Activated CD8-positive, alpha-beta T cell treated with anti-CD3 and anti-CD28 coated beads for 36 hours (primary cell): ENCODE measurements at regions not wholly inside any gene's neighbourhood (a gene's known extent, or its start where the extent isn't known, plus 50 kb on each side); places are given as distances from the start of the nearest gene placed in this dataset.

Source experiments
- ATAC-seq: fragments of 200-7000 bp; cut with Tn5 transposase; one replicate; pipeline ENCODE4 v1.10.0; 2021; ENCODE audit warnings: mild to moderate bottlenecking, moderate library complexity
- CTCF ChIA-PET: fragments of 350-600 bp; sonication (Branson Sonifier 250); formaldehyde crosslinking; loops from one replicate; lab custom pipeline; 2021; ENCODE audit warnings: antibody characterized with exemption; lab: Charles Lee
- POLR2A ChIA-PET: fragments of 350-600 bp; sonication (Branson Sonifier 250); formaldehyde crosslinking; loops from one replicate; lab custom pipeline; 2021; ENCODE audit warnings: antibody characterized with exemption; lab: Charles Lee
- DNase-seq: peaks from one replicate; pipeline ENCODE4 v3.0.0-alpha.2; 2020
- H3K27ac Mint-ChIP-seq: one replicate; pipeline ENCODE4 v1.8.0; 2021; ENCODE audit warnings: mild to moderate bottlenecking, mixed read lengths
- H3K27me3 Mint-ChIP-seq: one replicate; pipeline ENCODE4 v1.8.0; 2021; ENCODE audit warnings: mixed read lengths
- H3K36me3 Mint-ChIP-seq: one replicate; pipeline ENCODE4 v1.8.0; 2021; ENCODE audit warnings: low read depth, mixed read lengths
- H3K4me1 Mint-ChIP-seq: one replicate; pipeline ENCODE4 v1.8.0; 2021; ENCODE audit warnings: low read depth, mixed read lengths
- H3K4me3 Mint-ChIP-seq: one replicate; pipeline ENCODE4 v1.8.0; 2021; ENCODE audit warnings: mild to moderate bottlenecking, moderate library complexity, mixed read lengths
- H3K9me3 Mint-ChIP-seq: one replicate; pipeline ENCODE4 v1.8.0; 2021; ENCODE audit warnings: mixed read lengths
- CTCF ChIP-seq: fragments of 200-600 bp; IDR thresholded peaks from one replicate; pipeline ENCODE4 v1.8.0; 2022; ENCODE audit warnings: antibody characterized with exemption, mild to moderate bottlenecking
- intact Hi-C: fragments of 100-400 bp; cut with micrococcal nuclease; formaldehyde crosslinking; loops from one replicate; pipeline ENCODE4 v1.10.0; 2022

DNA sequence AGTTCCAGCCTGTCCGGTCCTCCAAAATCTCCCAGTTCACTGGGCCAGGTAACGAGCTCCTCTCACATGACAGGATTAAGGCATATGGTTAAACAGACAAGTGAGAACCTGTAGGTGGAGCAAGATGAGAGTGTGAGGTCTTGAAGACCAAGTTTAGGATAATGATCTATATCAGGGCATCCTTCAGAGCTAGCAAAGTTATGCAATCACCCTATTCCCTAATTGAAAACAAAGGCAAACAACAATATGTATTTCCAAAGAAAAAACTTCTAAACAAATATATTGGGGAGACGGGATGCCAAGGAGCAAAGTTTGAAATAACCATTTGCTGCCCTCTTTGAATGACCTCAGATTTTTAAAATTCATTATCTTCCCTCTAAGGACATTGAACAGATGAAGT lies 571.2 kb downstream of the BCL11B start:
- CTCF ChIA-PET = no interaction called here
- ATAC-seq = no peak
- DNase-seq = no peak
- H3K27ac Mint-ChIP-seq = no peak overlapping the region
- H3K4me1 Mint-ChIP-seq = peaks cover 30% of the 10 kb centered on the region
- H3K4me3 Mint-ChIP-seq = no peak overlapping the region
- peaks cover 3% of the 10 kb centered on the region for H3K36me3 Mint-ChIP-seq
- intact Hi-C loops = no loop called here
- POLR2A ChIA-PET = interaction anchor here (1.1 kb wide), 1 partner anchor 134 kb away, joined by 3 read pairs; no protein-coding TSS in a partner anchor
- H3K9me3 Mint-ChIP-seq = peaks cover 9% of the 10 kb centered on the region
- no peak for TF ChIP-seq CTCF
- no peaks in the 10 kb centered on the region for H3K27me3 Mint-ChIP-seq

DNA sequence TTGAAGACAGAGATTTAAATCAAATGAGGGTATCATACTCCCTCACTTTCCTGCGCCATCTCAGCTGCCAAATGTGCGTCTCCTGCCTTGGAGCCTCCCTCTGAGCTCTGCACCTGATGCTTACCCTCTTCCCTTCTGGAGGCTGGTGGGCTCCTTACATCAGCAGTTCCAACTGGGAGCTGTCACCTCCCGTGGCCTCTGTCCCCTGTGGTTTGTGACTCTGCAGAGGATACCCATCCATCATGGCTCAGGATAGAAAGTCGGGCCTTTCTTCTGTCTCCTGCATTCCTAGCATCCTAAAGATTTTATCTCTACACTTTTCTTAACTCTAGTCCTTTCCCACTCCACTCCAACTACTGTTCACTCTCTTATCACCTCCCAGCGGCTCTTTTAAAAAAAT lies 570.6 kb downstream of the BCL11B start:
- no peak for ATAC-seq
- peaks cover 3% of the 10 kb centered on the region for H3K36me3 Mint-ChIP-seq
- ChIA-PET CTCF (no interaction called here), POLR2A (interaction anchor here (1.1 kb wide), 1 partner anchor 135 kb away, joined by 3 read pairs; no protein-coding TSS in a partner anchor)
- intact Hi-C loops = no loop called here
- DNase-seq = no peak
- peaks cover 6% of the 10 kb centered on the region for H3K9me3 Mint-ChIP-seq
- H3K4me1 Mint-ChIP-seq = peaks cover 32% of the 10 kb centered on the region
- H3K27ac Mint-ChIP-seq = no peak overlapping the region
- no peak for TF ChIP-seq CTCF
- H3K4me3 Mint-ChIP-seq = no peak overlapping the region
- H3K27me3 Mint-ChIP-seq = no peaks in the 10 kb centered on the region

DNA sequence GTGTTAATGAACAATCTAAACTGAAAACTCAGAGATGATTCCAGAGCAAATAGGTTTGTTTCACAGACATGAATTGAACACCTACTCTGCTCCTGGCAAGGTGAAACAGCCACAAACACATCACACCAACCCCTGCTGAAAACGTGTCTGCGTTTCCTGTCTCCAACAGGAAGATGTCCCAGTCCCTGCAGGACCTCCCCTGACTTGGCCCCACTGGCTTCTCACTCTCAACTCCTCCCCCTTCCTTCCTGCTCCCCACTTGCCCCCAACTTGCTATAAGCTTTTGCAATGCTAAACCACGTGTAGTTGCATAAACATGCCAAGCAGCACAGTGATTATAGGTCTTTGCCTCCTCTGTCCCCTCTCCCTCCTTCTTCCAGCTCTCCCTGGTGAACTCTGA lies 567.6 kb downstream of the BCL11B start:
- Mint-ChIP-seq H3K4me1 (peaks cover 36% of the 10 kb centered on the region), H3K27me3 (no peaks in the 10 kb centered on the region), H3K4me3 (no peak overlapping the region), H3K9me3 (no peaks in the 10 kb centered on the region), H3K27ac (peak overlapping the region; percentile 37), H3K36me3 (no peaks in the 10 kb centered on the region)
- ChIA-PET CTCF (no interaction called here), POLR2A (no interaction called here)
- peak; percentile 61 for DNase-seq
- ATAC-seq = peak; percentile 85
- intact Hi-C loops = no loop called here
- no peak for TF ChIP-seq CTCF

- H3K27ac Mint-ChIP-seq = no peak overlapping the region
- CTCF ChIA-PET = interaction anchor here (0.5 to 1.0 kb wide), 2 partner anchors 9 to 12 kb away, joined by 3 read pairs; no protein-coding TSS in a partner anchor
- ATAC-seq (no peak), DNase-seq (no peak)
- no peak for TF ChIP-seq CTCF
- no peak overlapping the region for H3K4me3 Mint-ChIP-seq
- H3K27me3 Mint-ChIP-seq = no peaks in the 10 kb centered on the region
- H3K9me3 Mint-ChIP-seq = no peaks in the 10 kb centered on the region
- intact Hi-C loops = no loop called here
- POLR2A ChIA-PET = no interaction called here
- no peaks in the 10 kb centered on the region for H3K36me3 Mint-ChIP-seq
- peaks cover 42% of the 10 kb centered on the region for H3K4me1 Mint-ChIP-seq
Measured at GRCh38 chr14:98705871-98706300, 566.1 kb downstream of the BCL11B start.

DNA sequence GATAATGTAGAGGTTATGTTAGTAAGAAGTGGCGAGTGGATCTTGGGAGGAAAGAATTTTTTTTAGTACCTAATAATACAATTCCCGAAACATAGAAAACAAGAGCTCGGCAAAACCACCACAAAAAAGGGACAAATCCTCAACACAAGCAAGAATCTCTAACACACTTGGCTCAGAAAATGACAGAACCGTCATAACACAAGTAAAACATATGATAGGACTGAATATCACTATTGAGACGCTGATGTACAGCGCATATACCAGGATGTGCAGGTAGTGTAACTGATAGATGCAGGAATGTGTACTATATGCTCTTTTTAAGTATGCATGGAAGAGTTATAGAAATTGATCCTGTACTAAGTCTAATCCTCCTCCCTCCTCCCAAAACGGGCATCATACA lies 564.5 kb downstream of the BCL11B start:
- Mint-ChIP-seq H3K27me3 (no peaks in the 10 kb centered on the region), H3K4me3 (no peak overlapping the region), H3K36me3 (no peaks in the 10 kb centered on the region), H3K9me3 (no peaks in the 10 kb centered on the region), H3K4me1 (peaks cover 49% of the 10 kb centered on the region), H3K27ac (no peak overlapping the region)
- DNase-seq (no peak), ATAC-seq (no peak)
- ChIA-PET POLR2A (no interaction called here), CTCF (no interaction called here)
- intact Hi-C loops = no loop called here
- TF ChIP-seq CTCF = no peak
